IMR-90 (cell line): ENCODE measurements at regions not wholly inside any gene's neighbourhood (a gene's known extent, or its start where the extent isn't known, plus 50 kb on each side); places are given as distances from the start of the nearest gene placed in this dataset.

Experiments used
- CTCF ChIP-seq: conservative IDR thresholded peaks from 2 replicates; pipeline ENCODE4 v1.5.1; 2012; ENCODE audit warnings: mild to moderate bottlenecking, low read depth, low read length, improper control_type of control experiment
- MXI1 ChIP-seq: IDR thresholded peaks from 2 replicates; pipeline ENCODE4 v1.6.1; 2012; ENCODE audit warnings: low read depth, mild to moderate bottlenecking, low read length, moderate library complexity, borderline replicate concordance
- POLR2A ChIP-seq: IDR thresholded peaks from 2 replicates; pipeline ENCODE4 v1.6.1; 2012; ENCODE audit warnings: mild to moderate bottlenecking, low read depth, low read length
- RAD21 ChIP-seq: IDR thresholded peaks from 2 replicates; pipeline ENCODE4 v1.6.1; 2012; ENCODE audit warnings: low read length, improper control_type of control experiment
- RCOR1 ChIP-seq: IDR thresholded peaks from 2 replicates; pipeline ENCODE4 v1.6.1; 2012; ENCODE audit warnings: mild to moderate bottlenecking, low read length, improper control_type of control experiment; ENCODE audit not compliant: insufficient replicate concordance
- SMC3 ChIP-seq: fragments of 150-350 bp; IDR thresholded peaks from 2 replicates; pipeline ENCODE4 v1.6.1; 2016; ENCODE audit warnings: low read depth, mild to moderate bottlenecking, antibody characterized with exemption, low read length, moderate library complexity
- USF2 ChIP-seq: fragments of 150-350 bp; IDR thresholded peaks from 2 replicates; pipeline ENCODE4 v1.6.1; 2017; ENCODE audit warnings: mild to moderate bottlenecking, antibody characterized with exemption, low read length, low read depth

GRCh38 chr6:122145741-122146240, 253.7 kb upstream of the HSF2 start:
- TF ChIP-seq CTCF (no peak), USF2 (no peak), RCOR1 (no peak), POLR2A (no peak), SMC3 (no peak), RAD21 (no peak), MXI1 (no peak)
